ENCODE measurements at regions not wholly inside any gene's neighbourhood (a gene's known extent, or its start where the extent isn't known, plus 50 kb on each side); places are given as distances from the start of the nearest gene placed in this dataset.

DNA sequence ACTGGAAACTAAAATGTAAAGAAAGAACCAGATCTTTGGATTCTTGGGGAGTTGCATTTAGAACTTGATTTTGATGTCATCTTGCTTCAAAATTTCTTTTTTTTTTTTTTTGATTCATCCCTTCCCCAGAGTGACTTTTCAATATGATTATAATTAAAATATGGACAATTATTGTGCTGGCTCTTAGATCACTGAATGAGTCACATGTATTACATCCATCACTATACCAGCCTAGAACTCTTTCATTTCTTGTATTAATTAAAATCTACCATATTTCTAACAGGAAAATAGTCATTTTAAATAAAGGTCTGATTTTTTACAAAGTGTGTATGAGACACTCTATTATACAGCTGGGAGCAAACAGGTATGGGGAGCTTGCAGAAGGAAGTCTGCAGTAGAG lies 269.5 kb upstream of the AKR1E2 start:
- H2AFZ ChIP-seq (ENCODE audit: low read depth, low read length), result no peak overlapping the region
- Mint-ChIP-seq H3K27me3 (ENCODE audit: low read depth, unreplicated experiment) (peaks cover 3% of the 10 kb centered on the region), H3K27ac (ENCODE audit: unreplicated experiment) (no peak overlapping the region), H3K9me3 (ENCODE audit: unreplicated experiment) (peaks cover 4% of the 10 kb centered on the region), H3K36me3 (ENCODE audit: low read depth, unreplicated experiment) (no peaks in the 10 kb centered on the region), H3K4me1 (ENCODE audit: low read depth, unreplicated experiment) (no peaks in the 10 kb centered on the region), H3K4me3 (ENCODE audit: unreplicated experiment) (no peak overlapping the region)
- H3K9me3 ChIP-seq (ENCODE audit: insufficient read depth, low read depth, low read length), result no peaks in the 10 kb centered on the region
- H3K4me2 ChIP-seq (ENCODE audit: low read length), result no peak overlapping the region
- no peaks in the 10 kb centered on the region for H3K27me3 ChIP-seq (ENCODE audit: insufficient read depth, low read length)
- no peak overlapping the region for H3K4me3 ChIP-seq (ENCODE audit: insufficient read depth, low read depth, low read length)
- no peaks in the 10 kb centered on the region for H4K20me1 ChIP-seq (ENCODE audit: insufficient read depth, low read length)
- no peak overlapping the region for H3K27ac ChIP-seq (ENCODE audit: low read depth, low read length)
- H3K9ac ChIP-seq (ENCODE audit: low read length), result no peak overlapping the region
- no peaks in the 10 kb centered on the region for H3K79me2 ChIP-seq (ENCODE audit: insufficient read depth, low read length)
- DNase-seq (ENCODE audit: low read depth) (no peak), FAIRE-seq (no peak)
- TF ChIP-seq, protein P1, sequence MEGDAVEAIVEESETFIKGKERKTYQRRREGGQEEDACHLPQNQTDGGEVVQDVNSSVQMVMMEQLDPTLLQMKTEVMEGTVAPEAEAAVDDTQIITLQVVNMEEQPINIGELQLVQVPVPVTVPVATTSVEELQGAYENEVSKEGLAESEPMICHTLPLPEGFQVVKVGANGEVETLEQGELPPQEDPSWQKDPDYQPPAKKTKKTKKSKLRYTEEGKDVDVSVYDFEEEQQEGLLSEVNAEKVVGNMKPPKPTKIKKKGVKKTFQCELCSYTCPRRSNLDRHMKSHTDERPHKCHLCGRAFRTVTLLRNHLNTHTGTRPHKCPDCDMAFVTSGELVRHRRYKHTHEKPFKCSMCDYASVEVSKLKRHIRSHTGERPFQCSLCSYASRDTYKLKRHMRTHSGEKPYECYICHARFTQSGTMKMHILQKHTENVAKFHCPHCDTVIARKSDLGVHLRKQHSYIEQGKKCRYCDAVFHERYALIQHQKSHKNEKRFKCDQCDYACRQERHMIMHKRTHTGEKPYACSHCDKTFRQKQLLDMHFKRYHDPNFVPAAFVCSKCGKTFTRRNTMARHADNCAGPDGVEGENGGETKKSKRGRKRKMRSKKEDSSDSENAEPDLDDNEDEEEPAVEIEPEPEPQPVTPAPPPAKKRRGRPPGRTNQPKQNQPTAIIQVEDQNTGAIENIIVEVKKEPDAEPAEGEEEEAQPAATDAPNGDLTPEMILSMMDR (IDR thresholded peaks at IDR 0.05; ENCODE audit: insufficient read depth, low read depth, low read length), result no peak
- TF ChIP-seq EZH2 (IDR thresholded peaks at IDR 0.05; ENCODE audit: insufficient read depth, low read length), result no peak
- H3K36me3 ChIP-seq (ENCODE audit: insufficient read depth, low read length), result no peaks in the 10 kb centered on the region
- H3K4me1 ChIP-seq (ENCODE audit: insufficient read depth, low read length), result no peaks in the 10 kb centered on the region

DNA sequence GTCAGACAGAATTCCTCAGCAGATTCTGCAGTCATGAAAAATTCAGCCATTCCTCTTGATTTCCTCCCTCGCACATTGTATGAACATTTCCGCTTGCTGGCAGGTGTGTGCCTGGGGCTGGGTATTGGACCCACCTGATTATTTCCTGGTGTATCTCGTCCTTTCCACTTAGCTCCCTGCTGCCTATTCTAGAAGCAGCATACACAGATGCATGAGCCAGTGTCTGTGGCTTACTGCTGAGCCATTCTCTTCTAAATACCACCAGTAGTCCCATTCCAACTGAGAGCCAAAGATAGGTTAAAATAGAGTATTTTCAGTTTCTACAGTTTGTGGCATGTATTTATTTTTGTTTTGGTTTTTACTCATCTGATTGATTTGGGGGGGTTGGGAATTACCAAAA lies 270.1 kb upstream of the AKR1E2 start:
- Histone ChIP-seq H3K79me2 (ENCODE audit: insufficient read depth, low read length) (no peaks in the 10 kb centered on the region), H3K4me2 (ENCODE audit: low read length) (no peak overlapping the region), H4K20me1 (ENCODE audit: insufficient read depth, low read length) (no peaks in the 10 kb centered on the region), H2AFZ (ENCODE audit: low read depth, low read length) (no peak overlapping the region), H3K27ac (ENCODE audit: low read depth, low read length) (no peak overlapping the region), H3K36me3 (ENCODE audit: insufficient read depth, low read length) (no peaks in the 10 kb centered on the region), H3K4me3 (ENCODE audit: insufficient read depth, low read depth, low read length) (no peak overlapping the region), H3K9me3 (ENCODE audit: insufficient read depth, low read depth, low read length) (no peaks in the 10 kb centered on the region), H3K4me1 (ENCODE audit: insufficient read depth, low read length) (no peaks in the 10 kb centered on the region), H3K27me3 (ENCODE audit: insufficient read depth, low read length) (no peaks in the 10 kb centered on the region), H3K9ac (ENCODE audit: low read length) (no peak overlapping the region)
- H3K36me3 Mint-ChIP-seq (ENCODE audit: low read depth, unreplicated experiment), result no peaks in the 10 kb centered on the region
- H3K9me3 Mint-ChIP-seq (ENCODE audit: unreplicated experiment), result peaks cover 4% of the 10 kb centered on the region
- H3K4me3 Mint-ChIP-seq (ENCODE audit: unreplicated experiment), result no peak overlapping the region
- FAIRE-seq (no peak), DNase-seq (ENCODE audit: low read depth) (no peak)
- peaks cover 3% of the 10 kb centered on the region for H3K27me3 Mint-ChIP-seq (ENCODE audit: low read depth, unreplicated experiment)
- no peak for TF ChIP-seq EZH2 (IDR thresholded peaks at IDR 0.05; ENCODE audit: insufficient read depth, low read length)
- TF ChIP-seq, protein P1 (IDR thresholded peaks at IDR 0.05; ENCODE audit: insufficient read depth, low read depth, low read length), result no peak
- H3K4me1 Mint-ChIP-seq (ENCODE audit: low read depth, unreplicated experiment), result no peaks in the 10 kb centered on the region
- no peak overlapping the region for H3K27ac Mint-ChIP-seq (ENCODE audit: unreplicated experiment)

DNA sequence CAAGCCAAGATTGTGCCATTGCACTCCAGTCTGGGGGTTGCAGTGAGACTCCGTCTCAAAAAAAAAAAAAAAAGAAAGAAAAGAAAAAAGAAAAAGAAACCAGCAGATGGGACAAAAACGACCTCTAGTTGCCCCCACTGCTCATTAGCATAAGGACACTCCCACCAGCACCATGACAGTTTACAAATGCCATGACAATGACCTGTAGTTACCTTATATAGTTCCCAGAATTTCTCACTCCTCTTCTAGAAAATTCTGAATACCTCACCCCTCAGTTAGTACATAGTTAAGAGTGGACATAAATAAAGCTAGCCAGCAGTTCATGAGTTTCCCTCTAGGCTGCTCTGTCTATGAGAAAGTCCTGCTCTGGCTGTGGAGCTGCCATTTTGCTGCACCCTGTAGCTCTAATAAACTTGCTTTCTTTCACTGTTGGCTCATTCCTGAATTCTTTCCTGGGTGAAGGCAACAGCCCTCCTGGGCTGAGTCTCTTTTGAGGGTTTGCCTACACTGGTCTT lies 276.8 kb upstream of the AKR1E2 start:
- Mint-ChIP-seq H3K4me3 (ENCODE audit: unreplicated experiment) (no peak overlapping the region), H3K9me3 (ENCODE audit: unreplicated experiment) (peaks cover 3% of the 10 kb centered on the region), H3K36me3 (ENCODE audit: low read depth, unreplicated experiment) (no peaks in the 10 kb centered on the region), H3K27me3 (ENCODE audit: low read depth, unreplicated experiment) (no peaks in the 10 kb centered on the region), H3K27ac (ENCODE audit: unreplicated experiment) (peak overlapping the region; percentile 3), H3K4me1 (ENCODE audit: low read depth, unreplicated experiment) (peaks cover 7% of the 10 kb centered on the region)
- TF ChIP-seq, protein P1 (IDR thresholded peaks at IDR 0.05; ENCODE audit: insufficient read depth, low read depth, low read length), result no peak
- no peak for TF ChIP-seq EZH2 (IDR thresholded peaks at IDR 0.05; ENCODE audit: insufficient read depth, low read length)
- Histone ChIP-seq H3K27ac (ENCODE audit: low read depth, low read length) (no peak overlapping the region), H3K9ac (ENCODE audit: low read length) (no peak overlapping the region), H3K4me3 (ENCODE audit: insufficient read depth, low read depth, low read length) (no peak overlapping the region), H4K20me1 (ENCODE audit: insufficient read depth, low read length) (no peaks in the 10 kb centered on the region), H3K9me3 (ENCODE audit: insufficient read depth, low read depth, low read length) (no peaks in the 10 kb centered on the region), H3K4me1 (ENCODE audit: insufficient read depth, low read length) (peaks cover 7% of the 10 kb centered on the region), H3K27me3 (ENCODE audit: insufficient read depth, low read length) (no peaks in the 10 kb centered on the region), H2AFZ (ENCODE audit: low read depth, low read length) (no peak overlapping the region), H3K36me3 (ENCODE audit: insufficient read depth, low read length) (no peaks in the 10 kb centered on the region), H3K4me2 (ENCODE audit: low read length) (no peak overlapping the region), H3K79me2 (ENCODE audit: insufficient read depth, low read length) (no peaks in the 10 kb centered on the region)
- DNase-seq (ENCODE audit: low read depth) (no peak), FAIRE-seq (no peak)
